IMR-90 (cell line): ENCODE measurements at regions not wholly inside any gene's neighbourhood (a gene's known extent, or its start where the extent isn't known, plus 50 kb on each side); places are given as distances from the start of the nearest gene placed in this dataset.

ENCODE experiments used
- BHLHE40 ChIP-seq: fragments of 150-350 bp; IDR thresholded peaks from 2 replicates; pipeline ENCODE4 v1.6.1; 2016; ENCODE audit warnings: mild to moderate bottlenecking, low read depth, low read length
- CEBPB ChIP-seq: IDR thresholded peaks from 2 replicates; pipeline ENCODE4 v1.6.1; 2012; ENCODE audit warnings: low read depth, low read length, improper control_type of control experiment
- CHD1 ChIP-seq: IDR thresholded peaks from 2 replicates; pipeline ENCODE4 v1.6.1; 2012; ENCODE audit warnings: low read depth, low read length, improper control_type of control experiment
- CTCF ChIP-seq: conservative IDR thresholded peaks from 2 replicates; pipeline ENCODE4 v1.5.1; 2012; ENCODE audit warnings: mild to moderate bottlenecking, low read depth, low read length, improper control_type of control experiment
- ELK1 ChIP-seq: fragments of 150-350 bp; IDR thresholded peaks from 2 replicates; pipeline ENCODE4 v1.6.1; 2016; ENCODE audit warnings: low read depth, mild to moderate bottlenecking, low read length, moderate library complexity, borderline replicate concordance
- FOS ChIP-seq: fragments of 150-350 bp; IDR thresholded peaks from 2 replicates; pipeline ENCODE4 v1.6.1; 2016; ENCODE audit warnings: low read depth, low read length
- MAFK ChIP-seq: IDR thresholded peaks from 2 replicates; pipeline ENCODE4 v1.6.1; 2012; ENCODE audit warnings: low read depth, low read length, improper control_type of control experiment
- MAZ ChIP-seq: IDR thresholded peaks from 2 replicates; pipeline ENCODE4 v1.6.1; 2012; ENCODE audit warnings: low read depth, mild to moderate bottlenecking, low read length, improper control_type of control experiment, moderate library complexity, borderline replicate concordance
- MXI1 ChIP-seq: IDR thresholded peaks from 2 replicates; pipeline ENCODE4 v1.6.1; 2012; ENCODE audit warnings: low read depth, mild to moderate bottlenecking, low read length, moderate library complexity, borderline replicate concordance
- POLR2A ChIP-seq: IDR thresholded peaks from 2 replicates; pipeline ENCODE4 v1.6.1; 2012; ENCODE audit warnings: mild to moderate bottlenecking, low read depth, low read length
- RAD21 ChIP-seq: IDR thresholded peaks from 2 replicates; pipeline ENCODE4 v1.6.1; 2012; ENCODE audit warnings: low read length, improper control_type of control experiment
- RFX5 ChIP-seq: IDR thresholded peaks from 2 replicates; pipeline ENCODE4 v1.8.0; 2012; ENCODE audit warnings: low read depth, mild to moderate bottlenecking, low read length, moderate library complexity
- USF2 ChIP-seq: fragments of 150-350 bp; IDR thresholded peaks from 2 replicates; pipeline ENCODE4 v1.6.1; 2017; ENCODE audit warnings: mild to moderate bottlenecking, antibody characterized with exemption, low read length, low read depth

- TF ChIP-seq CTCF (no peak), MXI1 (no peak), CHD1 (no peak), CEBPB (no peak), POLR2A (no peak), RFX5 (no peak), ELK1 (no peak), BHLHE40 (no peak), RAD21 (no peak), USF2 (no peak), MAZ (no peak), FOS (no peak), MAFK (no peak)
These were observed 122.6 kb upstream of the PLXNC1 start for GRCh38 chr12:94025756-94026155.
